Activated T-helper 17 cell treated with anti-CD3 and anti-CD28 coated beads, Interleukin-2, amount 50 U/mL, for 72 hours (primary cell): ENCODE measurements at regions not wholly inside any gene's neighbourhood (a gene's known extent, or its start where the extent isn't known, plus 50 kb on each side); places are given as distances from the start of the nearest gene placed in this dataset.
"Not testable (repeated sequence)": the region's sequence is repeated elsewhere in the genome, so short reads cannot be mapped to it uniquely, and the experiment has no call there.

ENCODE experiments used
- ATAC-seq: fragments of 150-1000 bp; cut with Tn5 transposase; replicated peaks from 2 replicates; pipeline ENCODE4 v1.10.0; 2021; ENCODE audit warnings: mild to moderate bottlenecking, moderate library complexity
- H3K27ac Mint-ChIP-seq: one replicate; pipeline ENCODE4 v1.8.0; 2022; ENCODE audit warnings: mixed read lengths
- H3K27me3 Mint-ChIP-seq: one replicate; pipeline ENCODE4 v1.8.0; 2022; ENCODE audit warnings: mixed read lengths
- H3K36me3 Mint-ChIP-seq: one replicate; pipeline ENCODE4 v1.8.0; 2022; ENCODE audit warnings: low read depth, mild to moderate bottlenecking, mixed read lengths
- H3K4me1 Mint-ChIP-seq: one replicate; pipeline ENCODE4 v1.8.0; 2022; ENCODE audit warnings: mixed read lengths
- H3K4me3 Mint-ChIP-seq: one replicate; pipeline ENCODE4 v1.8.0; 2022; ENCODE audit warnings: mild to moderate bottlenecking, mixed read lengths
- H3K9me3 Mint-ChIP-seq: one replicate; pipeline ENCODE4 v1.8.0; 2022; ENCODE audit warnings: mixed read lengths

GRCh38 chr5:51131266-51131665, 252.0 kb upstream of the ISL1 start:
- Mint-ChIP-seq H3K27ac (no peak overlapping the region), H3K4me3 (no peak overlapping the region), H3K27me3 (no peaks in the 10 kb centered on the region), H3K9me3 (peaks cover 11% of the 10 kb centered on the region), H3K36me3 (no peaks in the 10 kb centered on the region), H3K4me1 (no peaks in the 10 kb centered on the region)
- no peak for ATAC-seq

GRCh38 chr5:51138164-51138563, 245.1 kb upstream of the ISL1 start:
- H3K4me1 Mint-ChIP-seq: no peaks in the 10 kb centered on the region
- H3K4me3 Mint-ChIP-seq: no peak overlapping the region
- peaks cover 14% of the 10 kb centered on the region for H3K9me3 Mint-ChIP-seq
- ATAC-seq: no peak
- H3K27me3 Mint-ChIP-seq: no peaks in the 10 kb centered on the region
- H3K27ac Mint-ChIP-seq: no peak overlapping the region
- H3K36me3 Mint-ChIP-seq: no peaks in the 10 kb centered on the region

- H3K4me3 Mint-ChIP-seq: no peak overlapping the region
- no peaks in the 10 kb centered on the region for H3K36me3 Mint-ChIP-seq
- no peaks in the 10 kb centered on the region for H3K27me3 Mint-ChIP-seq
- ATAC-seq: no peak
- H3K27ac Mint-ChIP-seq: no peak overlapping the region
- no peaks in the 10 kb centered on the region for H3K4me1 Mint-ChIP-seq
- peaks cover 10% of the 10 kb centered on the region for H3K9me3 Mint-ChIP-seq
Measured at GRCh38 chr5:51148437-51148836, 234.8 kb upstream of the ISL1 start.

- no peaks in the 10 kb centered on the region for H3K27me3 Mint-ChIP-seq
- no peaks in the 10 kb centered on the region for H3K36me3 Mint-ChIP-seq
- H3K4me1 Mint-ChIP-seq: no peaks in the 10 kb centered on the region
- peaks cover 16% of the 10 kb centered on the region for H3K9me3 Mint-ChIP-seq
- no peak overlapping the region for H3K27ac Mint-ChIP-seq
- no peak overlapping the region for H3K4me3 Mint-ChIP-seq
- no peak for ATAC-seq
Measured at GRCh38 chr5:51156222-51156621, 227.0 kb upstream of the ISL1 start.

- ATAC-seq: no peak
- peaks cover 17% of the 10 kb centered on the region for H3K9me3 Mint-ChIP-seq
- H3K27ac Mint-ChIP-seq: no peak overlapping the region
- H3K27me3 Mint-ChIP-seq: no peaks in the 10 kb centered on the region
- H3K36me3 Mint-ChIP-seq: no peaks in the 10 kb centered on the region
- H3K4me1 Mint-ChIP-seq: no peaks in the 10 kb centered on the region
- H3K4me3 Mint-ChIP-seq: no peak overlapping the region
Measured at GRCh38 chr5:51156838-51157237, 226.4 kb upstream of the ISL1 start.

- H3K4me1 Mint-ChIP-seq: no peaks in the 10 kb centered on the region
- no peak for ATAC-seq
- H3K27ac Mint-ChIP-seq: no peak overlapping the region
- no peak overlapping the region for H3K4me3 Mint-ChIP-seq
- peaks cover 25% of the 10 kb centered on the region for H3K9me3 Mint-ChIP-seq
- H3K27me3 Mint-ChIP-seq: no peaks in the 10 kb centered on the region
- H3K36me3 Mint-ChIP-seq: no peaks in the 10 kb centered on the region
Measured at GRCh38 chr5:51159164-51159563, 224.1 kb upstream of the ISL1 start.

- no peak overlapping the region for H3K4me3 Mint-ChIP-seq
- H3K9me3 Mint-ChIP-seq: peaks cover 22% of the 10 kb centered on the region
- no peaks in the 10 kb centered on the region for H3K36me3 Mint-ChIP-seq
- no peaks in the 10 kb centered on the region for H3K27me3 Mint-ChIP-seq
- H3K4me1 Mint-ChIP-seq: no peaks in the 10 kb centered on the region
- ATAC-seq: no peak
- no peak overlapping the region for H3K27ac Mint-ChIP-seq
Measured at GRCh38 chr5:51159606-51160005, 223.6 kb upstream of the ISL1 start.

- Mint-ChIP-seq H3K36me3 (no peaks in the 10 kb centered on the region), H3K4me1 (no peaks in the 10 kb centered on the region), H3K27me3 (no peaks in the 10 kb centered on the region), H3K9me3 (peaks cover 22% of the 10 kb centered on the region), H3K4me3 (no peak overlapping the region), H3K27ac (no peak overlapping the region)
- ATAC-seq: no peak
Measured at GRCh38 chr5:51162245-51162644, 221.0 kb upstream of the ISL1 start.

GRCh38 chr5:51165621-51166020, 217.6 kb upstream of the ISL1 start:
- not testable (repeated sequence) for ATAC-seq, H3K36me3 Mint-ChIP-seq, H3K4me1 Mint-ChIP-seq, H3K27ac Mint-ChIP-seq, H3K27me3 Mint-ChIP-seq, H3K4me3 Mint-ChIP-seq
- peaks cover 18% of the 10 kb centered on the region for H3K9me3 Mint-ChIP-seq

- Mint-ChIP-seq H3K4me3 (no peak overlapping the region), H3K27me3 (no peaks in the 10 kb centered on the region), H3K36me3 (no peaks in the 10 kb centered on the region), H3K9me3 (peaks cover 3% of the 10 kb centered on the region), H3K27ac (no peak overlapping the region), H3K4me1 (no peaks in the 10 kb centered on the region)
- no peak for ATAC-seq
Measured at GRCh38 chr5:51172903-51173626, 210.2 kb upstream of the ISL1 start.

- no peak for ATAC-seq
- H3K4me3 Mint-ChIP-seq: no peak overlapping the region
- peaks cover 11% of the 10 kb centered on the region for H3K9me3 Mint-ChIP-seq
- no peak overlapping the region for H3K27ac Mint-ChIP-seq
- H3K4me1 Mint-ChIP-seq: no peaks in the 10 kb centered on the region
- H3K36me3 Mint-ChIP-seq: no peaks in the 10 kb centered on the region
- H3K27me3 Mint-ChIP-seq: no peaks in the 10 kb centered on the region
Measured at GRCh38 chr5:51181208-51181894, 201.9 kb upstream of the ISL1 start.

- no peak for ATAC-seq
- Mint-ChIP-seq H3K4me3 (no peak overlapping the region), H3K9me3 (peaks cover 11% of the 10 kb centered on the region), H3K36me3 (no peaks in the 10 kb centered on the region), H3K27me3 (no peaks in the 10 kb centered on the region), H3K27ac (no peak overlapping the region), H3K4me1 (no peaks in the 10 kb centered on the region)
Measured at GRCh38 chr5:51185850-51186329, 197.4 kb upstream of the ISL1 start.

- H3K9me3 Mint-ChIP-seq: peaks cover 11% of the 10 kb centered on the region
- H3K27ac Mint-ChIP-seq: no peak overlapping the region
- no peaks in the 10 kb centered on the region for H3K36me3 Mint-ChIP-seq
- H3K4me1 Mint-ChIP-seq: no peaks in the 10 kb centered on the region
- ATAC-seq: no peak
- H3K27me3 Mint-ChIP-seq: no peaks in the 10 kb centered on the region
- no peak overlapping the region for H3K4me3 Mint-ChIP-seq
Measured at GRCh38 chr5:51188001-51188591, 195.2 kb upstream of the ISL1 start.

GRCh38 chr5:51194671-51195070, 188.6 kb upstream of the ISL1 start:
- Mint-ChIP-seq H3K4me3 (no peak overlapping the region), H3K36me3 (no peaks in the 10 kb centered on the region), H3K27ac (no peak overlapping the region), H3K27me3 (no peaks in the 10 kb centered on the region), H3K4me1 (no peaks in the 10 kb centered on the region), H3K9me3 (no peaks in the 10 kb centered on the region)
- ATAC-seq: no peak

- H3K9me3 Mint-ChIP-seq: peaks cover 3% of the 10 kb centered on the region
- no peaks in the 10 kb centered on the region for H3K36me3 Mint-ChIP-seq
- ATAC-seq: no peak
- H3K4me3 Mint-ChIP-seq: no peak overlapping the region
- no peaks in the 10 kb centered on the region for H3K4me1 Mint-ChIP-seq
- no peak overlapping the region for H3K27ac Mint-ChIP-seq
- no peaks in the 10 kb centered on the region for H3K27me3 Mint-ChIP-seq
Measured at GRCh38 chr5:51201024-51201423, 182.2 kb upstream of the ISL1 start.
